HEK293 (cell line): ENCODE measurements at regions not wholly inside any gene's neighbourhood (a gene's known extent, or its start where the extent isn't known, plus 50 kb on each side); places are given as distances from the start of the nearest gene placed in this dataset.

Source experiments
- CTCF ChIA-PET: fragments of 350-600 bp; formaldehyde crosslinking; extraction: SDS; loops from one replicate; lab custom pipeline; 2021; ENCODE audit warnings: antibody characterized with exemption; lab: Yijun Ruan, JAX
- POLR2A ChIA-PET: fragments of 300-600 bp; formaldehyde crosslinking; extraction: SDS; loops from one replicate; lab custom pipeline; 2020; ENCODE audit warnings: antibody characterized with exemption, inconsistent platforms; lab: Yijun Ruan, JAX
- H3K27ac ChIP-seq: fragments of 200-500 bp; sonication (Bioruptor generic); 2 replicates; pipeline ENCODE4 v1.5.1; 2014; ENCODE audit warnings: low read depth, low read length, control low read depth, inconsistent platforms; ENCODE audit errors: extremely low read depth
- H3K36me3 ChIP-seq, 2 experiments: fragments of 200-500 bp in 1 of 2; sonication (Bioruptor generic) in 1 of 2; 1 replicate in 1 of 2; 2 replicates in 1 of 2; pipeline ENCODE4 v1.5.1; 2014 to 2017; ENCODE audit warnings: inconsistent platforms in 2 of 2, low read length in 2 of 2; ENCODE audit not compliant: control insufficient read depth in 2 of 2, insufficient read depth in 1 of 2
- H3K4me1 ChIP-seq: fragments of 200-500 bp; sonication (Bioruptor generic); 2 replicates; pipeline ENCODE4 v1.5.1; 2014; ENCODE audit warnings: mild to moderate bottlenecking, low read length, inconsistent platforms; ENCODE audit not compliant: control insufficient read depth, insufficient read depth
- H3K4me3 ChIP-seq: 2 replicates; pipeline ENCODE4 v1.5.1; 2011; ENCODE audit warnings: low read depth, mild to moderate bottlenecking, control low read depth, low read length, moderate library complexity
- H3K9me3 ChIP-seq: fragments of 200-500 bp; sonication (Bioruptor generic); 2 replicates; pipeline ENCODE4 v1.5.1; 2014; ENCODE audit warnings: low read depth, low read length, inconsistent platforms; ENCODE audit not compliant: control insufficient read depth, insufficient read depth
- EGR2 ChIP-seq: fragments of 450-650 bp; formaldehyde crosslinking; IDR thresholded peaks from 2 replicates; pipeline ENCODE4 v1.5.1; 2016; ENCODE audit warnings: low read depth, missing biosample characterization, missing genetic modification characterization
- GLI4 ChIP-seq: fragments of 450-650 bp; formaldehyde crosslinking; IDR thresholded peaks from 2 replicates; pipeline ENCODE4 v1.5.1; 2016; ENCODE audit warnings: missing biosample characterization, missing genetic modification characterization
- MEIS1 ChIP-seq: sonication (generic); formaldehyde crosslinking; IDR thresholded peaks from 2 replicates; pipeline ENCODE4 v1.8.1; 2022; ENCODE audit warnings: missing genetic modification reagents, mild to moderate bottlenecking, borderline replicate concordance
- PRDM1 ChIP-seq: fragments of 450-650 bp; formaldehyde crosslinking; IDR thresholded peaks from 2 replicates; pipeline ENCODE4; 2016; ENCODE audit warnings: missing biosample characterization, missing genetic modification characterization
- PRDM6 ChIP-seq: fragments of 450-650 bp; formaldehyde crosslinking; IDR thresholded peaks from 2 replicates; pipeline ENCODE4 v1.5.1; 2017; ENCODE audit warnings: missing biosample characterization, missing genetic modification characterization
- WT1 ChIP-seq: fragments of 450-650 bp; formaldehyde crosslinking; IDR thresholded peaks from 2 replicates; pipeline ENCODE4 v1.5.1; 2016; ENCODE audit warnings: missing biosample characterization, missing genetic modification characterization
- YY1 ChIP-seq: fragments of 450-650 bp; formaldehyde crosslinking; IDR thresholded peaks from 2 replicates; pipeline ENCODE4 v1.5.1; 2018; ENCODE audit warnings: missing biosample characterization, missing genetic modification characterization
- ZFHX2 ChIP-seq: fragments of 450-650 bp; formaldehyde crosslinking; conservative IDR thresholded peaks from 2 replicates; pipeline ENCODE4 v1.5.1; 2016; ENCODE audit warnings: missing biosample characterization, missing genetic modification characterization
- ZFP3 ChIP-seq: fragments of 450-650 bp; formaldehyde crosslinking; IDR thresholded peaks from 2 replicates; pipeline ENCODE4 v1.5.1; 2016; ENCODE audit warnings: low read depth, missing biosample characterization, missing genetic modification characterization
- ZNF10 ChIP-seq: fragments of 450-650 bp; formaldehyde crosslinking; IDR thresholded peaks from 2 replicates; pipeline ENCODE4 v1.5.1; 2017; ENCODE audit warnings: missing biosample characterization, missing genetic modification characterization
- ZNF394 ChIP-seq: fragments of 450-650 bp; formaldehyde crosslinking; IDR thresholded peaks from 2 replicates; pipeline ENCODE4 v1.5.1; 2016; ENCODE audit warnings: missing biosample characterization, missing genetic modification characterization, mild to moderate bottlenecking, moderate library complexity, borderline replicate concordance
- ZNF600 ChIP-seq: fragments of 450-650 bp; formaldehyde crosslinking; IDR thresholded peaks from 2 replicates; pipeline ENCODE4 v1.5.1; 2016; ENCODE audit warnings: missing biosample characterization, missing genetic modification characterization
- ZNF658 ChIP-seq: fragments of 450-650 bp; formaldehyde crosslinking; IDR thresholded peaks from 2 replicates; pipeline ENCODE4; 2016; ENCODE audit warnings: missing biosample characterization, missing genetic modification characterization
- ZNF701 ChIP-seq: fragments of 450-650 bp; formaldehyde crosslinking; IDR thresholded peaks from 2 replicates; pipeline ENCODE4 v1.5.1; 2016; ENCODE audit warnings: missing biosample characterization, missing genetic modification characterization
- ZSCAN16 ChIP-seq: fragments of 450-650 bp; formaldehyde crosslinking; IDR thresholded peaks from 2 replicates; pipeline ENCODE4 v1.5.1; 2016; ENCODE audit warnings: missing biosample characterization, missing genetic modification characterization
- ZSCAN18 ChIP-seq: fragments of 450-650 bp; formaldehyde crosslinking; IDR thresholded peaks from 2 replicates; pipeline ENCODE4 v1.5.1; 2016; ENCODE audit warnings: missing biosample characterization, missing genetic modification characterization

GRCh38 chr18:78830161-78830560 lies 149.5 kb upstream of the SALL3 start:
- Histone ChIP-seq H3K9me3 (no peaks in the 10 kb centered on the region), H3K4me3 (no peak overlapping the region), H3K4me1 (no peaks in the 10 kb centered on the region), H3K27ac (no peak overlapping the region), H3K36me3 (no peaks in the 10 kb centered on the region)
- ChIA-PET CTCF (no interaction called here), POLR2A (no interaction called here)
- TF ChIP-seq ZNF394 (tag by site-specific recombination), result no peak
- no peak for TF ChIP-seq ZNF701 (tag by site-specific recombination)

GRCh38 chr18:78830826-78831225 lies 148.8 kb upstream of the SALL3 start:
- H3K9me3 ChIP-seq, result no peaks in the 10 kb centered on the region
- POLR2A ChIA-PET, result no interaction called here
- TF ChIP-seq MEIS1 (no peak), GLI4 (tag by site-specific recombination) (no peak), ZSCAN16 (tag by site-specific recombination) (no peak)
- TF ChIP-seq, all 188 proteins: peak for 0
- H3K4me3 ChIP-seq, result no peak overlapping the region
- CTCF ChIA-PET, result interaction anchor here (0.6 kb wide), 1 partner anchor 9 kb away, joined by 4 read pairs; no protein-coding TSS in a partner anchor
- H3K27ac ChIP-seq, result no peak overlapping the region
- H3K36me3 ChIP-seq, result no peaks in the 10 kb centered on the region
- no peaks in the 10 kb centered on the region for H3K4me1 ChIP-seq

GRCh38 chr18:78831603-78832002 lies 148.0 kb upstream of the SALL3 start:
- Histone ChIP-seq H3K27ac (no peak overlapping the region), H3K36me3 (no peaks in the 10 kb centered on the region), H3K9me3 (no peaks in the 10 kb centered on the region), H3K4me1 (no peaks in the 10 kb centered on the region), H3K4me3 (no peak overlapping the region)
- CTCF ChIA-PET, result interaction anchor here (0.6 kb wide), 1 partner anchor 9 kb away, joined by 4 read pairs; no protein-coding TSS in a partner anchor
- TF ChIP-seq YY1 (tag by site-specific recombination) (no peak), EGR2 (peak; percentile 64; the same call in 1 of the 2 replicates), ZFHX2 (tag by site-specific recombination) (peak; percentile 66)
- POLR2A ChIA-PET, result no interaction called here

GRCh38 chr18:78833833-78834232 lies 145.8 kb upstream of the SALL3 start:
- peak; percentile 83 for TF ChIP-seq ZNF10 (tag by site-specific recombination)
- no peak for TF ChIP-seq ZFP3
- Histone ChIP-seq H3K36me3 (no peaks in the 10 kb centered on the region), H3K27ac (no peak overlapping the region), H3K9me3 (no peaks in the 10 kb centered on the region), H3K4me1 (no peaks in the 10 kb centered on the region), H3K4me3 (no peak overlapping the region)
- POLR2A ChIA-PET, result no interaction called here
- CTCF ChIA-PET, result no interaction called here

GRCh38 chr18:78836838-78837237 lies 142.8 kb upstream of the SALL3 start:
- CTCF ChIA-PET, result interaction anchor here (0.6 to 0.7 kb wide), 2 partner anchors 8 to 28 kb away, joined by 3 to 4 read pairs; no protein-coding TSS in a partner anchor

More at GRCh38 chr18:78836838-78837237, 142.8 kb upstream of the SALL3 start:
- POLR2A ChIA-PET, result no interaction called here
- Histone ChIP-seq H3K4me1 (no peaks in the 10 kb centered on the region), H3K9me3 (no peaks in the 10 kb centered on the region), H3K36me3 (no peaks in the 10 kb centered on the region), H3K27ac (no peak overlapping the region), H3K4me3 (no peak overlapping the region)
- TF ChIP-seq ZNF658 (tag by site-specific recombination) (no peak), PRDM1 (tag by site-specific recombination) (no peak), PRDM6 (tag by site-specific recombination) (no peak), ZSCAN18 (tag by site-specific recombination) (no peak), WT1 (tag by site-specific recombination) (no peak), ZNF600 (no peak)
